Fibroblast of lung (primary cell): ENCODE measurements at regions not wholly inside any gene's neighbourhood (a gene's known extent, or its start where the extent isn't known, plus 50 kb on each side); places are given as distances from the start of the nearest gene placed in this dataset.

ENCODE experiments used
- DNase-seq, 2 donors: peaks; one replicate each; pipeline versions ENCODE4 v3.0.0 to v3.0.0-alpha.2; 2010; ENCODE audit warnings: low read depth in 2 of 2
- H2AFZ ChIP-seq: 2 replicates; pipeline ENCODE4 v1.5.1; 2012; ENCODE audit warnings: low read length, control low read depth, inconsistent platforms
- H3K27ac ChIP-seq: 2 replicates; pipeline ENCODE4 v1.5.1; 2011; ENCODE audit warnings: low read length, control low read depth; ENCODE audit not compliant: insufficient read depth
- H3K27me3 ChIP-seq: 2 replicates; pipeline ENCODE4 v1.5.1; 2011; ENCODE audit warnings: mild to moderate bottlenecking, low read length; ENCODE audit not compliant: control insufficient read depth, insufficient read depth
- H3K36me3 ChIP-seq: 2 replicates; pipeline ENCODE4 v1.5.1; 2011; ENCODE audit warnings: low read length; ENCODE audit not compliant: control insufficient read depth, insufficient read depth
- H3K4me1 ChIP-seq: 2 replicates; pipeline ENCODE4 v1.5.1; 2011; ENCODE audit warnings: low read length; ENCODE audit not compliant: control insufficient read depth, insufficient read depth; ENCODE audit errors: extremely low read depth
- H3K4me2 ChIP-seq: 2 replicates; pipeline ENCODE4 v1.5.1; 2011; ENCODE audit warnings: low read length, control low read depth; ENCODE audit not compliant: insufficient read depth; ENCODE audit errors: extremely low read depth
- H3K4me3 ChIP-seq, 4 experiments: fragments of 200-600 bp in 1 of 4; sonication (generic) in 1 of 4; replicated peaks in 1 of 4; 2 replicates each; pipeline ENCODE4 v1.5.1; 2011 to 2016; ENCODE audit warnings: low read length in 4 of 4, low read depth in 3 of 4, mild to moderate bottlenecking in 3 of 4, control low read depth in 2 of 4, inconsistent platforms in 1 of 4, mixed read lengths in 1 of 4; ENCODE audit not compliant: insufficient read depth in 1 of 4; ENCODE audit errors: control extremely low read depth in 1 of 4
- H3K79me2 ChIP-seq: 2 replicates; pipeline ENCODE4 v1.5.1; 2012; ENCODE audit warnings: mild to moderate bottlenecking, low read length, inconsistent platforms; ENCODE audit not compliant: control insufficient read depth, insufficient read depth
- H3K9ac ChIP-seq: 2 replicates; pipeline ENCODE4 v1.5.1; 2011; ENCODE audit warnings: mild to moderate bottlenecking, low read length, control low read depth; ENCODE audit not compliant: insufficient read depth
- H3K9me3 ChIP-seq: 2 replicates; pipeline ENCODE4 v1.5.1; 2012; ENCODE audit warnings: low read depth, low read length; ENCODE audit not compliant: control insufficient read depth, insufficient read depth
- H4K20me1 ChIP-seq: 2 replicates; pipeline ENCODE4 v1.5.1; 2011; ENCODE audit warnings: low read length; ENCODE audit not compliant: control insufficient read depth, insufficient read depth; ENCODE audit errors: extremely low read depth
- CTCF ChIP-seq, 2 donors: IDR thresholded peaks in 1 of 2; conservative IDR thresholded peaks in 1 of 2; 1 replicate in 1 of 2; 2 replicates in 1 of 2; pipeline ENCODE4 v1.5.1; 2011 to 2012; ENCODE audit warnings: low read length in 2 of 2, control low read depth in 1 of 2, inconsistent platforms in 1 of 2, low read depth in 1 of 2, mild to moderate bottlenecking in 1 of 2
- EZH2 ChIP-seq: IDR thresholded peaks from 2 replicates; pipeline ENCODE4 v1.5.1; 2012; ENCODE audit warnings: low read length, control low read depth, mild to moderate bottlenecking; ENCODE audit errors: missing control alignments

DNA sequence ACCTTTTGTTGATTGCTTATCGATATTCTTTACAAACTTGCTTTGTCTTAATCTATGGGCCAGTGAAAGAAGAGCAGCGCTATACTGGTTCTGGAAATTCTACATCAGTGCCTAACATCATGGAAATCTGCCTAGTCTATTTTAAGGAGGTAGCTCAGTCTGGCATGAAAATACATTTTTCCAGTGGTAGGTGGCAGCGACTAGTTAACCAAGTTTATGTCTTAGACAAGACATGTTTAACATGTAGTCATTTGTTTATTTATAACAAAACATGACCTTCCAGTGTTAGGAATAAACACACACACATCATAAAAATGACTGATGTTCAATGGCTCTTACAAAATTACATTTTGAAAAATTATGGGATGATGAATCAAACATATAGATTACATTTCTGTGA is 336.0 kb upstream of the SOX5 start:
- Histone ChIP-seq H3K4me1 (peaks cover 7% of the 10 kb centered on the region), H3K36me3 (no peaks in the 10 kb centered on the region), H3K4me2 (peak overlapping the region; percentile 48), H2AFZ (no peak overlapping the region), H3K27ac (no peak overlapping the region), H3K4me3 (no peak overlapping the region), H3K27me3 (no peaks in the 10 kb centered on the region), H3K9me3 (no peaks in the 10 kb centered on the region), H4K20me1 (no peaks in the 10 kb centered on the region), H3K79me2 (no peaks in the 10 kb centered on the region), H3K9ac (no peak overlapping the region)
- TF ChIP-seq EZH2: no peak
- no peak for TF ChIP-seq CTCF (conservative IDR thresholded peaks at IDR 0.05 in 1 of 2, IDR thresholded peaks at IDR 0.05 in 1 of 2; ENCODE audit: low read depth in 1 of 2, low read length in 2 of 2)
- peak in 1 of 2 donors; percentile 51 for DNase-seq

GRCh38 chr12:24281341-24281740 is 331.9 kb upstream of the SOX5 start:
- no peak overlapping the region for H3K9ac ChIP-seq
- H3K27ac ChIP-seq: no peak overlapping the region
- no peaks in the 10 kb centered on the region for H3K9me3 ChIP-seq
- H3K4me2 ChIP-seq: no peak overlapping the region
- H3K36me3 ChIP-seq: no peaks in the 10 kb centered on the region
- TF ChIP-seq CTCF (conservative IDR thresholded peaks at IDR 0.05 in 1 of 2, IDR thresholded peaks at IDR 0.05 in 1 of 2; ENCODE audit: low read depth in 1 of 2, low read length in 2 of 2) (no peak), EZH2 (no peak)
- H3K79me2 ChIP-seq: no peaks in the 10 kb centered on the region
- H3K27me3 ChIP-seq: no peaks in the 10 kb centered on the region
- no peak for DNase-seq
- no peaks in the 10 kb centered on the region for H4K20me1 ChIP-seq
- peaks cover 7% of the 10 kb centered on the region for H3K4me1 ChIP-seq
- no peak overlapping the region for H2AFZ ChIP-seq
- no peak overlapping the region for H3K4me3 ChIP-seq

GRCh38 chr12:24280056-24280842 is 330.8 kb upstream of the SOX5 start:
- Histone ChIP-seq H2AFZ (no peak overlapping the region), H4K20me1 (no peaks in the 10 kb centered on the region), H3K79me2 (no peaks in the 10 kb centered on the region), H3K4me1 (peaks cover 6% of the 10 kb centered on the region), H3K4me3 (no peak overlapping the region), H3K36me3 (no peaks in the 10 kb centered on the region), H3K4me2 (no peak overlapping the region), H3K27ac (no peak overlapping the region), H3K9me3 (no peaks in the 10 kb centered on the region), H3K9ac (no peak overlapping the region), H3K27me3 (no peaks in the 10 kb centered on the region)
- TF ChIP-seq EZH2 (no peak), CTCF (conservative IDR thresholded peaks at IDR 0.05 in 1 of 2, IDR thresholded peaks at IDR 0.05 in 1 of 2; ENCODE audit: low read depth in 1 of 2, low read length in 2 of 2) (no peak)
- peak in 1 of 2 donors; percentile 12 for DNase-seq
